HepG2 (cell line): ENCODE measurements at regions not wholly inside any gene's neighbourhood (a gene's known extent, or its start where the extent isn't known, plus 50 kb on each side); places are given as distances from the start of the nearest gene placed in this dataset.

Experiments used
- ATAC-seq: fragments of 200-7000 bp; cut with Tn5 transposase; 3 replicates; pipeline ENCODE4 v1.9.1; 2020; ENCODE audit warnings: mild to moderate bottlenecking, moderate library complexity
- BruUV-seq: library from RNA; stranded (reverse); fragments of 400-500 nt; replicated peaks from 2 replicates; lab custom pipeline; 2021; lab: Mats Ljungman, UMichigan
- CTCF ChIA-PET: fragments of 300-600 bp; formaldehyde crosslinking; extraction: SDS; loops from one replicate; lab custom pipeline; 2021; ENCODE audit warnings: low total read pairs, inconsistent platforms, low intra/inter-chr PET ratio; lab: Yijun Ruan, JAX
- POLR2A ChIA-PET: fragments of 350-600 bp; sonication (Branson Sonifier 250); formaldehyde crosslinking; loops from one replicate; lab custom pipeline; 2020; ENCODE audit warnings: antibody characterized with exemption, inconsistent platforms; lab: Yijun Ruan, JAX
- DNase-seq: peaks from one replicate; pipeline ENCODE4 v3.0.0-alpha.2; 2015; ENCODE audit warnings: low spot score
- FAIRE-seq: peaks from 3 replicates; lab custom pipeline; 2011; peaks lifted over from hg19 to GRCh38; lab: Jason Lieb, UNC
- H2AFZ ChIP-seq: one replicate; pipeline ENCODE4 v1.6.1; 2011; ENCODE audit warnings: low read length, inconsistent platforms
- H3K27ac ChIP-seq: fragments of 300-600 bp; 3 replicates; pipeline ENCODE4 v1.8.0; 2011; ENCODE audit warnings: mixed run types, mild to moderate bottlenecking, mixed read lengths, low read length, inconsistent platforms; ENCODE audit not compliant: insufficient read depth; ENCODE audit errors: extremely low read length
- H3K27me3 ChIP-seq, 2 experiments: fragments of 200-600 bp in 1 of 2; 2 replicates in 1 of 2; 3 replicates in 1 of 2; pipeline versions ENCODE4 v1.6.0 to v1.8.0; 2011; ENCODE audit warnings: low read length in 2 of 2, mild to moderate bottlenecking in 2 of 2, moderate library complexity in 2 of 2, inconsistent platforms in 1 of 2; ENCODE audit not compliant: insufficient read depth in 2 of 2, control insufficient read depth in 1 of 2
- H3K36me3 ChIP-seq, 2 experiments: fragments of 200-600 bp in 1 of 2; replicated peaks in 1 of 2; 2 replicates in 1 of 2; 3 replicates in 1 of 2; pipeline versions ENCODE4 v1.5.1 to v1.8.0; 2011; ENCODE audit warnings: low read length in 2 of 2, inconsistent platforms in 1 of 2; ENCODE audit not compliant: insufficient read depth in 2 of 2, control insufficient read depth in 1 of 2
- H3K4me1 ChIP-seq: 2 replicates; pipeline ENCODE4 v1.5.1; 2012; ENCODE audit warnings: low read length, inconsistent platforms; ENCODE audit not compliant: insufficient read depth
- H3K4me2 ChIP-seq: 2 replicates; pipeline ENCODE4 v1.6.0; 2011; ENCODE audit warnings: low read depth, low read length, inconsistent platforms
- H3K4me3 ChIP-seq, 3 experiments: fragments of 200-600 bp in 1 of 3; sonication (generic), shearing (Covaris generic) in 1 of 3; replicated peaks in 1 of 3; 2 replicates each; pipeline ENCODE4 v1.5.1; 2011 to 2016; ENCODE audit warnings: low read length in 3 of 3, inconsistent platforms in 2 of 3, low read depth in 2 of 3, mild to moderate bottlenecking in 2 of 3, control low read depth in 1 of 3, mixed read lengths in 1 of 3; ENCODE audit not compliant: insufficient read depth in 1 of 3
- H3K79me2 ChIP-seq: one replicate; pipeline ENCODE4 v1.6.1; 2011; ENCODE audit warnings: low read length, inconsistent platforms; ENCODE audit not compliant: insufficient read depth
- H3K9ac ChIP-seq: 2 replicates; pipeline ENCODE4 v1.6.0; 2011; ENCODE audit warnings: mild to moderate bottlenecking, low read depth, low read length, inconsistent platforms; ENCODE audit not compliant: insufficient read depth
- H3K9me3 ChIP-seq: 2 replicates; pipeline ENCODE4 v1.5.1; 2012; ENCODE audit warnings: mild to moderate bottlenecking, low read length
- H4K20me1 ChIP-seq: 2 replicates; pipeline ENCODE4 v1.6.0; 2011; ENCODE audit warnings: inconsistent platforms, mild to moderate bottlenecking, low read length, moderate library complexity; ENCODE audit not compliant: insufficient read depth
- CTCF ChIP-seq: sonication (generic); formaldehyde crosslinking; IDR thresholded peaks from 2 replicates; pipeline ENCODE4 v1.5.0; 2020; ENCODE audit warnings: mild to moderate bottlenecking, missing genetic modification reagents, moderate library complexity
- NFE2L2 ChIP-seq: fragments of 150-350 bp; IDR thresholded peaks from 2 replicates; pipeline ENCODE4 v1.6.1; 2014; ENCODE audit warnings: low read length
- STAG1 ChIP-seq: sonication (generic); formaldehyde crosslinking; IDR thresholded peaks from 2 replicates; pipeline ENCODE4 v1.4.0; 2020; ENCODE audit warnings: missing genetic modification reagents
- ZC3H13 ChIP-seq: sonication (generic); formaldehyde crosslinking; IDR thresholded peaks from 2 replicates; pipeline ENCODE4 v1.8.1; 2023; ENCODE audit warnings: mild to moderate bottlenecking, missing genetic modification reagents, moderate library complexity
- ZNF782 ChIP-seq: sonication (generic); formaldehyde crosslinking; IDR thresholded peaks from 2 replicates; pipeline ENCODE4 v1.4.0; 2020; ENCODE audit warnings: missing genetic modification reagents, mild to moderate bottlenecking, borderline replicate concordance
- ZSCAN29 ChIP-seq: sonication (generic); formaldehyde crosslinking; conservative IDR thresholded peaks from 2 replicates; pipeline ENCODE4 v1.4.0; 2020; ENCODE audit warnings: mild to moderate bottlenecking, missing genetic modification reagents
- ZXDC ChIP-seq: sonication (generic); formaldehyde crosslinking; IDR thresholded peaks from 2 replicates; pipeline ENCODE4 v1.5.0; 2020; ENCODE audit warnings: mild to moderate bottlenecking, missing genetic modification reagents
- WGBS: methylation state at CpG from one replicate; pipeline ENCODE4 v1.1.6; 2017; ENCODE audit warnings: low lambda C conversion rate; 5-methylcytosine and 5-hydroxymethylcytosine counted together
- in situ Hi-C: cut with HindIII; loops from 2 replicates; pipeline ENCODE4 v1.10.0; 2017; ENCODE audit warnings: low pct_unique_long_range_greater_than_20kb; ENCODE audit not compliant: extremely low pct_ligation_motif_present
- intact Hi-C: fragments of 100-400 bp; cut with micrococcal nuclease; formaldehyde crosslinking; loops from one replicate; pipeline ENCODE4 v1.10.0; 2022; ENCODE audit not compliant: unreplicated experiment

- no peaks in the 10 kb centered on the region for H3K27me3 ChIP-seq
- CTCF ChIA-PET, result interaction anchor here (2.1 kb wide), 1 partner anchor 424 kb away, joined by 9 read pairs; no protein-coding TSS in a partner anchor
- TF ChIP-seq CTCF (CRISPR knock-in tag) (peak; percentile 36), STAG1 (CRISPR knock-in tag) (peak; percentile 57), ZSCAN29 (no peak), ZXDC (CRISPR knock-in tag) (no peak), NFE2L2 (no peak), ZC3H13 (CRISPR knock-in tag) (no peak), ZNF782 (CRISPR knock-in tag) (no peak)
- TF ChIP-seq, all 625 proteins: peak for 2
- DNase-seq (no peak), FAIRE-seq (no peak), ATAC-seq (peak; percentile 46; the same call in 1 of the 3 replicates)
- H3K4me1 ChIP-seq, result no peaks in the 10 kb centered on the region
- H4K20me1 ChIP-seq, result no peaks in the 10 kb centered on the region
- WGBS, result 0% methylated on average over 1 of the region's 1 CpG
- no peaks in the 10 kb centered on the region for H3K36me3 ChIP-seq
- no peak overlapping the region for H2AFZ ChIP-seq
- no peaks in the 10 kb centered on the region for H3K79me2 ChIP-seq
- H3K4me2 ChIP-seq, result no peak overlapping the region
- BruUV-seq, result no TSS peak
- no peak overlapping the region for H3K9ac ChIP-seq
- H3K9me3 ChIP-seq, result no peaks in the 10 kb centered on the region
- POLR2A ChIA-PET, result no interaction called here
- in situ Hi-C loops (loop anchor here (10.0 kb wide), 1 partner anchor 421 kb away; no protein-coding TSS in a partner anchor), intact Hi-C loops (loop anchor here (1.0 kb wide), 1 partner anchor 424 kb away; no protein-coding TSS in a partner anchor)
- no peak overlapping the region for H3K4me3 ChIP-seq
- no peak overlapping the region for H3K27ac ChIP-seq
Measured at GRCh38 chr3:86245360-86245759, 745.6 kb downstream of the VGLL3 start.
